Activated naive CD8-positive, alpha-beta T cell treated with anti-CD3 and anti-CD28 coated beads, Interleukin-2, amount 50 U/mL, for 24 hours (primary cell): ENCODE measurements at regions not wholly inside any gene's neighbourhood (a gene's known extent, or its start where the extent isn't known, plus 50 kb on each side); places are given as distances from the start of the nearest gene placed in this dataset.

Experiments
- ATAC-seq: fragments of 150-1000 bp; cut with Tn5 transposase; one replicate; pipeline ENCODE4 v1.10.0; 2021
- DNase-seq: peaks from one replicate; pipeline ENCODE4 v3.0.0; 2021
- H3K27ac Mint-ChIP-seq: one replicate; pipeline ENCODE4 v1.8.0; 2021; ENCODE audit warnings: mild to moderate bottlenecking, mixed read lengths
- H3K27me3 Mint-ChIP-seq: one replicate; pipeline ENCODE4 v1.8.0; 2021; ENCODE audit warnings: mixed read lengths
- H3K36me3 Mint-ChIP-seq: one replicate; pipeline ENCODE4 v1.8.0; 2021; ENCODE audit warnings: low read depth, mixed read lengths
- H3K4me1 Mint-ChIP-seq: one replicate; pipeline ENCODE4 v1.8.0; 2021; ENCODE audit warnings: mixed read lengths
- H3K4me3 Mint-ChIP-seq: one replicate; pipeline ENCODE4 v1.8.0; 2021; ENCODE audit warnings: mild to moderate bottlenecking, moderate library complexity, mixed read lengths
- H3K9me3 Mint-ChIP-seq: one replicate; pipeline ENCODE4 v1.8.0; 2021; ENCODE audit warnings: mixed read lengths

DNA sequence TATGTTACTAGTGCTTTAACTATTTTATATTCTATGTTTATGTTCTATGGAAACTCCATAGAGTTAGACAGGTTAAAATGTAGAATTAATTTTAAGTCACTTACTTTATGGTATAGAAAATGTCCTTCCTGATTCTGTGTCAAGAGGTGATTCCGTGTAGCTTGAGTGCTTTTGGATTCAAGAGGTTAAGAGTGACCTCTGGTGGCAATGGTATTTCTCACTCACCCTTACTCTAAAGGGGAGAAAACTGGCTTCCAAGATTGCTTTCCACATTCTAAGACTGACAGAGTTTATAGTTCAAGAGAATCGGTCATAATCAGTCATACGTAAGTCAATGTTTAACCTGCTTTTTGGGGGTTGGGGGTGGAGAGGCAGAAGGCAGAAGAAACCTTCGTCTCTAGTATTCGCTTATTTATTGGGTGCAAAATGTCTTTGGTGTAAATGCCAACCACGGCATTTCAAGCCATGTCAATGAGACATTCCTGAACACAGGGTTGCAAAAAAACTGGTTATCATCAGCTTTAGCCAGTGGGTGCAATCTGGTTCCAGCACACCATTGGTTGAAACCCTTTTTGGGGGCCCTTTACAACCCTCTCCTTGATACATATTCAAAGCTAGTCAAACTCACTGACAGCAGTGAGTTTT, 92.0 kb upstream of the VGLL3 start:
- no peak overlapping the region for H3K27ac Mint-ChIP-seq
- DNase-seq (no peak), ATAC-seq (no peak)
- H3K9me3 Mint-ChIP-seq, result no peaks in the 10 kb centered on the region
- no peaks in the 10 kb centered on the region for H3K4me1 Mint-ChIP-seq
- no peaks in the 10 kb centered on the region for H3K36me3 Mint-ChIP-seq
- peaks cover 5% of the 10 kb centered on the region for H3K27me3 Mint-ChIP-seq
- H3K4me3 Mint-ChIP-seq, result no peak overlapping the region

DNA sequence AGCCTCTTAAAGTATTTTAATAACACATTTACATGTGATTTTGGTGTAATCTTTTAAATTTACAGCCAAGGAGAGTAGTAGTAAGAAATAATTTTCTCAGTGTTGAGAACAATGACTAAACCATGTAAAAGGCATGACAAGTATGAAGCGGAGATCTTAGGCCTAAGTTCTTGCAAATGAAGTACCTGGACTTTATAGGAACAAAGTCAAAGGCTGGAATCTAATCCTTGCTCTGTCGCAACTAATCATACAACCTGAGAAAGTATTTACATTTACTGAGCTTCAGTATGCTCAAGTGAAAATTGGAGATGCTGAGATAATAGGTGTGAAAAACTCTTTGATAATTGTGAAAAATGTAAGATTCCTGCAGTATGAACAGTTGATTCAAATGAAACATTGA, 86.4 kb upstream of the VGLL3 start:
- H3K27me3 Mint-ChIP-seq, result no peaks in the 10 kb centered on the region
- ATAC-seq, result no peak
- H3K9me3 Mint-ChIP-seq, result no peaks in the 10 kb centered on the region
- no peak for DNase-seq
- no peak overlapping the region for H3K27ac Mint-ChIP-seq
- H3K36me3 Mint-ChIP-seq, result no peaks in the 10 kb centered on the region
- H3K4me3 Mint-ChIP-seq, result no peak overlapping the region
- H3K4me1 Mint-ChIP-seq, result no peaks in the 10 kb centered on the region

- Mint-ChIP-seq H3K4me3 (no peak overlapping the region), H3K27me3 (no peaks in the 10 kb centered on the region), H3K36me3 (no peaks in the 10 kb centered on the region), H3K27ac (no peak overlapping the region), H3K4me1 (no peaks in the 10 kb centered on the region), H3K9me3 (no peaks in the 10 kb centered on the region)
- no peak for DNase-seq
- no peak for ATAC-seq
Measured at GRCh38 chr3:87076946-87077345, 86.0 kb upstream of the VGLL3 start.

- Mint-ChIP-seq H3K9me3 (no peaks in the 10 kb centered on the region), H3K27me3 (no peaks in the 10 kb centered on the region), H3K36me3 (no peaks in the 10 kb centered on the region)
Measured at GRCh38 chr3:87073496-87074145, 82.7 kb upstream of the VGLL3 start.

GRCh38 chr3:87072446-87072845, 81.5 kb upstream of the VGLL3 start:
- no peak for DNase-seq
- H3K27ac Mint-ChIP-seq, result no peak overlapping the region
- no peaks in the 10 kb centered on the region for H3K4me1 Mint-ChIP-seq
- H3K9me3 Mint-ChIP-seq, result no peaks in the 10 kb centered on the region
- ATAC-seq, result no peak
- no peaks in the 10 kb centered on the region for H3K36me3 Mint-ChIP-seq
- no peaks in the 10 kb centered on the region for H3K27me3 Mint-ChIP-seq
- no peak overlapping the region for H3K4me3 Mint-ChIP-seq

More at GRCh38 chr3:87073496-87074145, 82.7 kb upstream of the VGLL3 start:
- Mint-ChIP-seq H3K4me1 (no peaks in the 10 kb centered on the region), H3K27ac (no peak overlapping the region), H3K4me3 (no peak overlapping the region)
- DNase-seq (no peak), ATAC-seq (no peak)

DNA sequence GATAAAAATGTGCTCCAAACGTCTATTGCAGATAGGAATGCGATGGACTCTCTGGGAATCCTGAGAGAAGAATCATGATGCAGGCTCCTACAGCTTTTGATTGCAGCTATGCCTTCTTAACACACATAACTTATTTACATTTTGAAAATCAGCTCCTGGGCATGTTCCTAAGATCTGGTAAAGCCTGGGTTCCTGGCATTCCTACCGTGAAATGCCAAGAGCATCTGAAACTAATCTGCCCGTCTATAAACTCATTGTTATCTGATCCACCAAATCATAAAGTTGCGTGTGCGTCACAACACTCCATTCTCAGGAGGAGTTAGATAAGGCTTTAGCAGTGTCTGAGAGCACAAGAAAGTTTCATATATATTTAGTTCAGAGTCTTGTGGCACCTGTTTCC, 79.0 kb upstream of the VGLL3 start:
- no peaks in the 10 kb centered on the region for H3K27me3 Mint-ChIP-seq
- H3K4me1 Mint-ChIP-seq, result no peaks in the 10 kb centered on the region
- H3K27ac Mint-ChIP-seq, result no peak overlapping the region
- no peaks in the 10 kb centered on the region for H3K36me3 Mint-ChIP-seq
- ATAC-seq (no peak), DNase-seq (no peak)
- no peak overlapping the region for H3K4me3 Mint-ChIP-seq
- H3K9me3 Mint-ChIP-seq, result no peaks in the 10 kb centered on the region

- Mint-ChIP-seq H3K9me3 (no peaks in the 10 kb centered on the region), H3K36me3 (no peaks in the 10 kb centered on the region), H3K4me1 (no peaks in the 10 kb centered on the region), H3K27ac (no peak overlapping the region), H3K4me3 (no peak overlapping the region), H3K27me3 (no peaks in the 10 kb centered on the region)
- no peak for DNase-seq
- ATAC-seq, result no peak
Measured at GRCh38 chr3:87069021-87069420, 78.1 kb upstream of the VGLL3 start.

GRCh38 chr3:87062685-87063084, 71.7 kb upstream of the VGLL3 start:
- Mint-ChIP-seq H3K27me3 (no peaks in the 10 kb centered on the region), H3K4me1 (no peaks in the 10 kb centered on the region), H3K27ac (no peak overlapping the region), H3K36me3 (no peaks in the 10 kb centered on the region), H3K9me3 (peaks cover 9% of the 10 kb centered on the region), H3K4me3 (no peak overlapping the region)
- DNase-seq (no peak), ATAC-seq (no peak)

DNA sequence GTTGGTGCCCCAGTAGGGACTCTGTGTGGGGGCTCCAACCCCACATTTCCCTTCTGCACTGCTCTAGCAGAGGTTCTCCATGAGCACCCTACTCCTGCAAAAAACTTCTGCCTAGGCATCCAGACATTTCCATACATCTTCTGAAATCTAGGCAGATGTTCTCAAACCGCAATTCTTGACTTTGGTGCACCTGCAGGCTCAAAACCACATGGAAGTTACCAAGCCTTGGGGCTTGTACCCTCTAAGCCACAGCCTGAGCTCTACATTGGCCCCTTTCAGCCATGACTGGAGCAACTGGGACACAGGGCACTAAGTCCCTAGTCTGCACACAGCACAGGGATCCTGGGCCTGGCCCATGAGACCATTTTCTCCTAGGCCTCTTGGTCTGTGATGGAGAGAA, 66.5 kb upstream of the VGLL3 start:
- Mint-ChIP-seq H3K27me3 (no peaks in the 10 kb centered on the region), H3K36me3 (no peaks in the 10 kb centered on the region), H3K4me1 (no peaks in the 10 kb centered on the region), H3K27ac (no peak overlapping the region), H3K9me3 (peaks cover 23% of the 10 kb centered on the region), H3K4me3 (no peak overlapping the region)
- DNase-seq (no peak), ATAC-seq (no peak)

DNA sequence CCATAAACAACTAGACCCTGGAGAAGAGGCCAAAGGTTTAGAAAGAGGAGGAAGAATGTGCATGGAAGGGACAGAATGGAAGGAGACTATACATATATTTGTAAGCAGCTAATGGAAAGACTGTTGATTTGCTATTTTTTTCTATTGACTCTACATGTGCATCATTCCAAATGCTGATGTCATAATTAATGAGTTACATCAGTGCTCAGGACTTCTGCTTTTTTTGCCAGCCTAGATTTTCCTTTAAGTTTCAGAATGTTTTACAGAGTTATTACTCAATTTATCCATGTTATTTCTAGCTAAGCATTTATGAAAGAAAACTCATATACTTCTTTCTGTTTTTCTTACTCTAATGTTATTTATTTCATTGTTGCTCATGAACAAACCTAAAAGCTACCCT, 62.6 kb upstream of the VGLL3 start:
- Mint-ChIP-seq H3K4me3 (no peak overlapping the region), H3K27ac (no peak overlapping the region), H3K9me3 (peaks cover 19% of the 10 kb centered on the region), H3K36me3 (no peaks in the 10 kb centered on the region), H3K4me1 (no peaks in the 10 kb centered on the region), H3K27me3 (no peaks in the 10 kb centered on the region)
- DNase-seq (no peak), ATAC-seq (no peak)

DNA sequence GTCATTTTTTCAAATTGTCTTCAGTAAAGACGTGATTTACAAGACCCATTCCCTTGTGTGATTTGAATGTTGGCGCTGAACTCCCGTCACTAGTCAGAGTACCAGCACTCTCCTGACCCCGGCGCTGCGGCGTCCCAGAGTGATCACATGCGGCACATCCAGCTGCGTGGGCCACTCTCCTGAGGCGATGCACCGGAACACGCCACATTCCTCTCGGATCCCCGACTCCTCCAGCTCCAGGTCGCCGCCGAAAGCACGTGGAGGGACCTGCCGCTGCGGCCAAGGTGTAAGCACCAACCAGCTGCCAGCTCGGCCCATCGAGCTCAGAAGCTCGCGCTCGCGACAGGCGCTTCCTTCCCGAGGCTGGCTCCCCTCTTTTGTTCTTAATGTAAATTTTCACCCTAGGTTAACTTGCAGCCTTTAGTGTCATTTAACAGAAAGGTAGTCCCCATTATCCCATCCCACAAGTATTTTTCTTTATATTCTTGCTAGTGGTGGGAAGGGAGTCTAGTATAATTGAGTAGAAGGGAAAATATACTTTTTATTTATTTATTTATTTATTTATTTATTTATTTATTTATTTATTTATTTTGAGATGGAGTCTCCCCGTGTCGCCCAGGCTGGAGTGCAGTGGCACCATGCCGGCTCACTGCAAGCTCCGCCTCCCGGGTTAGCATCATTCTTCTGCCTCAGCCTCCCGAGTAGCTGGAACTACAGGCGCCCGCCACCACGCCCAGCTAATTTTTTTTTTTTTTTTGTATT, 61.7 kb upstream of the VGLL3 start:
- Mint-ChIP-seq H3K36me3 (no peaks in the 10 kb centered on the region), H3K27ac (no peak overlapping the region), H3K4me3 (no peak overlapping the region), H3K4me1 (no peaks in the 10 kb centered on the region), H3K9me3 (peaks cover 14% of the 10 kb centered on the region), H3K27me3 (no peaks in the 10 kb centered on the region)
- no peak for ATAC-seq
- no peak for DNase-seq

GRCh38 chr3:87047852-87048251, 56.9 kb upstream of the VGLL3 start:
- no peaks in the 10 kb centered on the region for H3K9me3 Mint-ChIP-seq
- no peaks in the 10 kb centered on the region for H3K36me3 Mint-ChIP-seq
- no peak overlapping the region for H3K27ac Mint-ChIP-seq
- no peaks in the 10 kb centered on the region for H3K4me1 Mint-ChIP-seq
- H3K27me3 Mint-ChIP-seq, result no peaks in the 10 kb centered on the region
- H3K4me3 Mint-ChIP-seq, result no peak overlapping the region
- ATAC-seq (no peak), DNase-seq (no peak)

GRCh38 chr3:87046241-87046640, 55.3 kb upstream of the VGLL3 start:
- Mint-ChIP-seq H3K4me3 (no peak overlapping the region), H3K36me3 (no peaks in the 10 kb centered on the region), H3K27me3 (no peaks in the 10 kb centered on the region), H3K9me3 (no peaks in the 10 kb centered on the region), H3K4me1 (no peaks in the 10 kb centered on the region), H3K27ac (no peak overlapping the region)
- no peak for DNase-seq
- no peak for ATAC-seq

- DNase-seq (no peak), ATAC-seq (no peak)
- Mint-ChIP-seq H3K27ac (no peak overlapping the region), H3K36me3 (no peaks in the 10 kb centered on the region), H3K27me3 (no peaks in the 10 kb centered on the region), H3K9me3 (no peaks in the 10 kb centered on the region), H3K4me3 (no peak overlapping the region), H3K4me1 (no peaks in the 10 kb centered on the region)
Measured at GRCh38 chr3:87045473-87045872, 54.5 kb upstream of the VGLL3 start.

- Mint-ChIP-seq H3K36me3 (no peaks in the 10 kb centered on the region), H3K4me3 (no peak overlapping the region), H3K27ac (no peak overlapping the region), H3K27me3 (no peaks in the 10 kb centered on the region), H3K4me1 (no peaks in the 10 kb centered on the region), H3K9me3 (no peaks in the 10 kb centered on the region)
- ATAC-seq (no peak), DNase-seq (no peak)
Measured at GRCh38 chr3:87044846-87045245, 53.9 kb upstream of the VGLL3 start.
